ENCODE measurements at regions not wholly inside any gene's neighbourhood (a gene's known extent, or its start where the extent isn't known, plus 50 kb on each side); places are given as distances from the start of the nearest gene placed in this dataset.

- no peak for TF ChIP-seq CTCF (conservative IDR thresholded peaks at IDR 0.05; ENCODE audit: low read depth, low read length)
- TF ChIP-seq EZH2phosphoT487 (IDR thresholded peaks at IDR 0.05; ENCODE audit: borderline replicate concordance, low read length) = no peak
Observed at GRCh38 chr2:177322801-177323261, 58.3 kb upstream of the NFE2L2 start.
